ENCODE measurements at regions not wholly inside any gene's neighbourhood (a gene's known extent, or its start where the extent isn't known, plus 50 kb on each side); places are given as distances from the start of the nearest gene placed in this dataset.

GRCh38 chr6:122059918-122060317 lies 339.5 kb upstream of the HSF2 start:
- no peak for TF ChIP-seq POLR2A (IDR thresholded peaks at IDR 0.05)
- no peak for TF ChIP-seq POLR2AphosphoS5 (IDR thresholded peaks at IDR 0.05)
- TF ChIP-seq CTCF (IDR thresholded peaks at IDR 0.05): no peak

Data from suprapubic skin (tissue), 4 donors.